ENCODE measurements at regions not wholly inside any gene's neighbourhood (a gene's known extent, or its start where the extent isn't known, plus 50 kb on each side); places are given as distances from the start of the nearest gene placed in this dataset.
A peak's percentile ranks its signal among the peaks of the same experiment; 100 is the strongest.
"Not testable (repeated sequence)": the region's sequence is repeated elsewhere in the genome, so short reads cannot be mapped to it uniquely, and the experiment has no call there.

- not testable (repeated sequence) for H3K4me3 Mint-ChIP-seq; DNase-seq; H3K4me1 Mint-ChIP-seq (ENCODE audit: low read depth); ATAC-seq; H3K9me3 Mint-ChIP-seq; H3K27me3 Mint-ChIP-seq (ENCODE audit: low read depth)
- H3K36me3 Mint-ChIP-seq (ENCODE audit: insufficient read depth) = peaks cover 20% of the 10 kb centered on the region
Measured at GRCh38 chr16:29171296-29171695, 186.4 kb downstream of the LAT start.

- not testable (repeated sequence) for H3K9me3 Mint-ChIP-seq; ATAC-seq; H3K27me3 Mint-ChIP-seq (ENCODE audit: low read depth); H3K4me1 Mint-ChIP-seq (ENCODE audit: low read depth); DNase-seq; H3K4me3 Mint-ChIP-seq
- H3K36me3 Mint-ChIP-seq (ENCODE audit: insufficient read depth) = peaks cover 20% of the 10 kb centered on the region
Measured at GRCh38 chr16:29170393-29171119, 185.7 kb downstream of the LAT start.

- not testable (repeated sequence) for H3K4me3 Mint-ChIP-seq; H3K27me3 Mint-ChIP-seq (ENCODE audit: low read depth); ATAC-seq
Measured at GRCh38 chr16:29169295-29169994, 184.6 kb downstream of the LAT start.

GRCh38 chr16:29168515-29169259 is 183.8 kb downstream of the LAT start:
- not testable (repeated sequence) for H3K4me3 Mint-ChIP-seq; H3K9me3 Mint-ChIP-seq; H3K27me3 Mint-ChIP-seq (ENCODE audit: low read depth); DNase-seq; H3K4me1 Mint-ChIP-seq (ENCODE audit: low read depth); ATAC-seq
- peaks cover 15% of the 10 kb centered on the region for H3K36me3 Mint-ChIP-seq (ENCODE audit: insufficient read depth)

More at GRCh38 chr16:29169295-29169994, 184.6 kb downstream of the LAT start:
- H3K9me3 Mint-ChIP-seq; DNase-seq; H3K4me1 Mint-ChIP-seq (ENCODE audit: low read depth): not testable (repeated sequence)
- peaks cover 20% of the 10 kb centered on the region for H3K36me3 Mint-ChIP-seq (ENCODE audit: insufficient read depth)

GRCh38 chr16:29164442-29165089 is 179.7 kb downstream of the LAT start:
- H3K27me3 Mint-ChIP-seq (ENCODE audit: low read depth); DNase-seq; H3K36me3 Mint-ChIP-seq (ENCODE audit: insufficient read depth); H3K9me3 Mint-ChIP-seq; ATAC-seq; H3K4me3 Mint-ChIP-seq; H3K4me1 Mint-ChIP-seq (ENCODE audit: low read depth): not testable (repeated sequence)

GRCh38 chr16:29160171-29160570 is 175.3 kb downstream of the LAT start:
- peaks cover 17% of the 10 kb centered on the region for H3K4me1 Mint-ChIP-seq (ENCODE audit: low read depth)
- ATAC-seq; DNase-seq; H3K4me3 Mint-ChIP-seq; H3K9me3 Mint-ChIP-seq; H3K27me3 Mint-ChIP-seq (ENCODE audit: low read depth): not testable (repeated sequence)
- H3K36me3 Mint-ChIP-seq (ENCODE audit: insufficient read depth) = peaks cover 12% of the 10 kb centered on the region

GRCh38 chr16:29159603-29160002 is 174.8 kb downstream of the LAT start:
- not testable (repeated sequence) for ATAC-seq; H3K4me3 Mint-ChIP-seq; H3K9me3 Mint-ChIP-seq; H3K27me3 Mint-ChIP-seq (ENCODE audit: low read depth); DNase-seq
- peaks cover 22% of the 10 kb centered on the region for H3K4me1 Mint-ChIP-seq (ENCODE audit: low read depth)
- peaks cover 12% of the 10 kb centered on the region for H3K36me3 Mint-ChIP-seq (ENCODE audit: insufficient read depth)

- DNase-seq (no peak), ATAC-seq (no peak)
- H3K27me3 Mint-ChIP-seq (ENCODE audit: low read depth) = no peaks in the 10 kb centered on the region
- H3K36me3 Mint-ChIP-seq (ENCODE audit: insufficient read depth) = peaks cover 12% of the 10 kb centered on the region
- no peaks in the 10 kb centered on the region for H3K9me3 Mint-ChIP-seq
- no peak overlapping the region for H3K4me3 Mint-ChIP-seq
- peaks cover 26% of the 10 kb centered on the region for H3K4me1 Mint-ChIP-seq (ENCODE audit: low read depth)
Measured at GRCh38 chr16:29158785-29159184, 173.9 kb downstream of the LAT start.

GRCh38 chr16:29158031-29158784 is 173.4 kb downstream of the LAT start:
- not testable (repeated sequence) for H3K27me3 Mint-ChIP-seq (ENCODE audit: low read depth); DNase-seq; ATAC-seq; H3K4me3 Mint-ChIP-seq; H3K9me3 Mint-ChIP-seq
- Mint-ChIP-seq H3K36me3 (ENCODE audit: insufficient read depth) (peaks cover 12% of the 10 kb centered on the region), H3K4me1 (ENCODE audit: low read depth) (peaks cover 27% of the 10 kb centered on the region)

GRCh38 chr16:29157051-29157923 is 172.4 kb downstream of the LAT start:
- Mint-ChIP-seq H3K4me1 (ENCODE audit: low read depth) (peaks cover 33% of the 10 kb centered on the region), H3K36me3 (ENCODE audit: insufficient read depth) (peaks cover 12% of the 10 kb centered on the region)
- H3K4me3 Mint-ChIP-seq; H3K9me3 Mint-ChIP-seq; H3K27me3 Mint-ChIP-seq (ENCODE audit: low read depth); DNase-seq: not testable (repeated sequence)
- peak; percentile 35 to 68 for ATAC-seq

- no peak overlapping the region for H3K4me3 Mint-ChIP-seq
- H3K36me3 Mint-ChIP-seq (ENCODE audit: insufficient read depth) = peaks cover 12% of the 10 kb centered on the region
- H3K27me3 Mint-ChIP-seq (ENCODE audit: low read depth) = no peaks in the 10 kb centered on the region
- DNase-seq (no peak), ATAC-seq (no peak)
- no peaks in the 10 kb centered on the region for H3K9me3 Mint-ChIP-seq
- peaks cover 33% of the 10 kb centered on the region for H3K4me1 Mint-ChIP-seq (ENCODE audit: low read depth)
Measured at GRCh38 chr16:29156511-29156910, 171.7 kb downstream of the LAT start.

- H3K9me3 Mint-ChIP-seq; H3K4me3 Mint-ChIP-seq; H3K36me3 Mint-ChIP-seq (ENCODE audit: insufficient read depth); H3K27me3 Mint-ChIP-seq (ENCODE audit: low read depth); DNase-seq; ATAC-seq: not testable (repeated sequence)
- peaks cover 33% of the 10 kb centered on the region for H3K4me1 Mint-ChIP-seq (ENCODE audit: low read depth)
Measured at GRCh38 chr16:29155866-29156200, 171.0 kb downstream of the LAT start.
